HG02885 (cell line): ENCODE measurements at regions not wholly inside any gene's neighbourhood (a gene's known extent, or its start where the extent isn't known, plus 50 kb on each side); places are given as distances from the start of the nearest gene placed in this dataset.
"Not testable (repeated sequence)": the region's sequence is repeated elsewhere in the genome, so short reads cannot be mapped to it uniquely, and the experiment has no call there.

Source experiments
- ATAC-seq: cut with Tn5 transposase; IDR thresholded peaks from one replicate; pipeline ENCODE4 v1.9.1; 2021; ENCODE audit warnings: mild to moderate bottlenecking; ENCODE audit not compliant: unreplicated experiment, poor library complexity

- no peak for ATAC-seq
Observed at GRCh38 chr3:17928502-17929145, 186.2 kb upstream of the TBC1D5 start.

DNA sequence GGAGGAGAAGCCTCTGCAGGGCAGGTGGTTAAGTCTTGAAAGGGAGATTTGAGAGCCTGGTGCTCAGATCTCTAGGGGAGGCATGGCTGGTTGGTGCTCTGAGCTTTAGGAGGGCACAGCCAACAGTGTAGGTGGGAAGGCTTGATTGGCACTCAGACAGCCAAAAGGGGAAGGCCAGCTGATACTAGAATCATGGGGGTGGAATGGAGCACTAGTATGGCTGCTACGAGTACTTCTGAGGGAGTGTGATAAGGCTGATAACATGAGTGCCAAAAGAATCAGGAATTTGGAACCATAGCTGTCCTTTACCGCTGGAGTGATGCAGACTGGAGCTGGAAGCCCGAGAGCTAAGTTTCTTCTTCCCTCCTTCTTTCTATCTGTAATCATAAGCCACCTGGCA lies 184.6 kb upstream of the TBC1D5 start:
- no peak for ATAC-seq

DNA sequence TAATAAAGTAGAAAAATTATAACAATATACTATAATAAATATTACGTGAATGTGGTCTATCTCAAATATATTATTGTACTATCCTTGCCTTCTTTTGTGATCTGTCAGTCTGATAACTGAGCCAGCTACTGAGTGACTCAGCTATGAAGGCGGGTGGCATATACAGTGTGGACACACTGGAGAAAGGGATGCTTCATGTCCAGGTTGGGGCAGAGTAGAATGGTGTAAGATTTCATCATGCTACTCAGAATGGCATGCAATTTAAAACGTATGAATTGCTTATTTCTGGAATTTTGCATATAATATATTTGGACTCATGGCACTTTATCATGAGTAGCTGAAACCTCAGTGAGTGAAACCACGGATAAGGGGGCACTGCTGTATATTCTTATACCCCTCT lies 172.9 kb upstream of the TBC1D5 start:
- ATAC-seq, result no peak

- no peak for ATAC-seq
Observed at GRCh38 chr3:17913359-17913758, 170.9 kb upstream of the TBC1D5 start.

DNA sequence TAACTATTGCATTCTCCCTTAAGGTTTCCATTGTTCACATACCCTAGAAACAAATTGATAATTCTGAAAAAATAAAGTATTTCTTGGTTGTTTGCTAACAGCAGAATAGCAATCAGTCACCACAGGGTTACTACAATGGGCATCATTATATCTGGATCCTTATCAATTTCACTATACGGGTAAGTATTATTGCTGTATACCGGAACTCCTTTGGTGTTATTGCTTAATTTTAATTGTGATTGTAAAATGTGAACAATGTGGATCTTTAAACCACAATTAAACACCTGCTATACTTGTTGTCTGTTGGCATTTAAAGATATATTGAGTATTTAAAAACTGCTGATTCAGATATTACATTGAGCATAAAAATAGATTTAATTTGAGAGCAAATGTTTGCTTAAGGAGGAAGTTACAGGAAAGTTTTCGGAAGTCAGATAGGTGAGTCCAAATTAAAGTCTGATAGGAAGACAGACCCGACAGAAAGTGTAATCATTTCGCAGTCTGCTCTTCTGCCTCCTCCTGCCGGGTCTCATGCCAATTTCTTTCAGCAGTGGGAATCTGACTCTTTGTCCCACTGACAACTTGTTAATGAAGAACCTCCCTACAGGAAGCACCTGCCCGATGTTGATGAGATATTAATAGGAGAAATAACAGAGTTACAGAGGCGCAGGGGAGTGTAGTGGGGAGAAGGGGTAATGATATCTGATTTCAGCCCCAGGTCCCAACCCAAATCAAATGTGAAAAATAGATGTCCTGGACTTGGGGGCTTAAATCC lies 169.7 kb upstream of the TBC1D5 start:
- ATAC-seq, result no peak

GRCh38 chr3:17910922-17911321 lies 168.5 kb upstream of the TBC1D5 start:
- no peak for ATAC-seq

DNA sequence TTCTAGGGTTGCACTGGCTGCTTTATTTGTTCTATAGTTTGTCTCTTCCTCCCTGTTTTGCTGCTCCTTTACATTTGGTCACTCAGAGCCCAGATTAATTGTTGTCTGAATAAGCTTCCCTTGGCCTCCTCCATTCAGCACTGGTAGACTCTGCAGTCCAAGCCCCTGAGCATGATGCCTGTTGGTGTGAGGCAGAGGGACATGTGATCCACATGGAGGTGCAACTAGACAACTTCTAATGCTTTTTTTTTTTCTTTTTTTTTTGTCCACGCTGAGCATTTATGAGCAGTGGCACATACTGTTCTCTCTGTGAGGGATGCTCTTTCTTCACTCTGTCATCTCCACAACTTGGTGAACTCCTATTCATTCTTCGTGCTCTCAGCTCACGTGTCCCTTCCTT lies 167.3 kb upstream of the TBC1D5 start:
- ATAC-seq, result no peak

DNA sequence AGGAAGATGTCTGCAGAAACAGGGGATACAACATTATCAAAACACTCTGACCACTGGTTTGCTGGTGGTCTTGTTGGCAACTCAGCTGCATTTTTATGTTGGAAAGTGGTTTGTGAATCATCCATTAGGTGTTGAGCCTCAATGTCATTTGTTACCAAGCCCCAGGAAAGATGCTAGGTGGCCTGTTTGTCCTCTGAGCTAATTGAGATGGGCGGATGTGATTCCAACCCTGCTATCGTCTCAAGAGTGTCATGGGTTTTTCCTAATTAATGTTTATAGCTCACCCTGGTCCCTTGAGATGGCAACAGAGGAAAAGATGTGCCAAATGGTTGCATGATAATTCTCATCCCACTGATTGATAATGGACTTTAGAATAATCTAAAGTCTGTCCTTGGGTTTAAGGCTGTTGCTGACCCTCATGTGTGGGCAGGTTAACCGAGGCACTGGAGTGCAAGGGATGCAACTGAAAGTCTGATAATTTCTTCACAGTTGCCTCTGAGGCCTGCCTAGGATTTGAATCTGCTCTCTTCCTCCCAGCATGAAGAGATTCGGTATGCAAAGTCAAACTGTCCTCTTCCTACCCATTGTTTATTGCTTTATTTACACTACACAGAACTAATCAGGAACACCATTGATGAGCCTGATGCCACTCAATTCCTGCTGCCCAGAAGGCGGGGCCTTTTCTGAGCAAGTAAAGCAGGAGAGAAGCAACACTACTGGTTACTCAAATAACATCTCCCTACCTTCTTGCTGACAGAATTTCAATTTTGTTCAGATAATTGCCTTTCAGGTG lies 166.2 kb upstream of the TBC1D5 start:
- no peak for ATAC-seq

- no peak for ATAC-seq
Observed at GRCh38 chr3:17905996-17906395, 163.6 kb upstream of the TBC1D5 start.

DNA sequence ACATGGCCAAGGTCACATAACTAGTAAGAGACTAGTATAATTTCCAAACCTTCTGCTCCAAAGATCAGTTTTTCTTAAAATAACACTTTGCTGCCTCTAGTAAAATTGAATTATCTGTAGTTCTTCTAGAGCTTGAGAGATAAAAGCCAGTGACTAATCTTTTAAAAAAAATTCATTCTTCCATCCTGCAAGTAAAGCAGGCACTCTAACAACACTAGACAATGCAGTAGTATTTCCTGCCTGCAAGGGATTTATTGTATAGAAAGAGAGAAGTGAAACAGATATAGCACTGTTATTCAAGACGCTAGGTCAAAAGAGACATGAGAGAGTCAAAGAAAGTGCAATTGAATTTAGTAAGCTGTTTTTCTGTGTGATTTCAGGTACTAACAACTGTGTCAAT lies 159.5 kb upstream of the TBC1D5 start:
- ATAC-seq, result peak; percentile 88

DNA sequence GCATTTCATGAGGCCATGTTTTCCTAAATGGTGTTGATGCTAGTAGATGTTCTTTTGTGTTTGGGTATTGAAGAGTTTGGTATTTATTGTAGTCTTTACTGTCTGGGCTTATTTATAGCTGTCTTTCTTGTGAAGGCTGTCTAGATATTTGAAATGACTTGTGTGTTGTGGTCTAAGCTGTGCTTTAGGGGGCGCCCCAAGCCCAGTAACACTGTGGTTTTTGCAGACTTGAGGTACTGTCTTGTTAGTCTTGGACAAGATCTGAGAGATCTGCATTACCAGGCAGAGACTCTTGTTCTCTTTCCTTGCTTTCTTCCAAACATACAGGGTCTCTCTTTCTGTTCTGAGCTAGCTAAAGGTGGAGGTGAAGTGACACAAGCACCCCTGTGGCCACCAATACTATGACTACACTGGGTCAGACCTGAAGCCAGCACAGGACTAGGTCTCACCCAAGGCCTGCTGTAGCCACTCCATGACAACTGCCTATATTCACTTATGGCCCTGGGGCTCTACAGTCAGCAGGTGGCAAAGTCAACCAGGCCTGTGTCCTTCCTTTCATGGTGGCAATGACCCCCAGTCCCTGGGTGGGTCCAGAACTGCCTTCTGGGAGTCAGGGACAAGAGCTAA lies 152.1 kb upstream of the TBC1D5 start:
- ATAC-seq, result peak; percentile 80

GRCh38 chr3:17891139-17891856 lies 148.9 kb upstream of the TBC1D5 start:
- no peak for ATAC-seq

DNA sequence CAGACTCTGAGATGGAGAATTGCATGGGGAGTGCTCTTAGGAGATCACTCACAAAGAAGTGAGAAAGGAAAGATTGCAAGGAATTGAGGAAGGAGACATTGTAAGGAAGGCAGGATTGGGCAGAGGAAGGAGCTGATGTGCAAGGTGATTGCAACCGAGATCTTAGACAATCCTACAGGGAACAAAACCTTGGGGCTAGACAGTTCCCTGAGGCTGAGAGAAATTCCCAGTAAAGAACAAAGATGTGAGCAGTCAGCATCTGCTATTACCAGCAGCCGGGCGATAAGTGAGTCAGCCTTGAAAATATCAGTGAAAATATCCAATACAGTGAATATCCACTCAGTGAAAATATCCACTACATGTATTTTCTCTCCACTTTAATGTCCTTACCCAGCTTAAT lies 143.6 kb upstream of the TBC1D5 start:
- ATAC-seq, result no peak

- no peak for ATAC-seq
Observed at GRCh38 chr3:17882981-17883380, 140.6 kb upstream of the TBC1D5 start.

GRCh38 chr3:17877299-17877698 lies 134.9 kb upstream of the TBC1D5 start:
- no peak for ATAC-seq

DNA sequence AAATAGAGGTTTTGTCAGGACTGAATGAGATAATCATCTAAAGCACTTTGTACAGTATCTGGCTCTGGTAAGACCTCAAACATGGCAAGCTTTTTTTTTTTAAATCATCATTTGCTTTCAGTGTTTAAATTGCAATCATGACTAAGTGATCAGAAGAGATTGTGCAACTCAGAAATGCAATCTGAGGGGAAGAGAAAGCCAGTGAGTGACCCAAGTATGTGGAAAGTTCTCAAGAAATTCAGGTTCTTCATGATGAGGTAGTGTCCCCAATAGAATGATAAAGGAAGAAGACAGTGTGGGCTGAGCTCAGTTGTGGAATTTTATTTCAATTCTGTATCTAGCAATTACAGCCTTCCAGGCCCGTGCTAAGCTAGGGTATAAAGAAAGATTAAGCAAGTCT lies 132.2 kb upstream of the TBC1D5 start:
- ATAC-seq, result no peak

DNA sequence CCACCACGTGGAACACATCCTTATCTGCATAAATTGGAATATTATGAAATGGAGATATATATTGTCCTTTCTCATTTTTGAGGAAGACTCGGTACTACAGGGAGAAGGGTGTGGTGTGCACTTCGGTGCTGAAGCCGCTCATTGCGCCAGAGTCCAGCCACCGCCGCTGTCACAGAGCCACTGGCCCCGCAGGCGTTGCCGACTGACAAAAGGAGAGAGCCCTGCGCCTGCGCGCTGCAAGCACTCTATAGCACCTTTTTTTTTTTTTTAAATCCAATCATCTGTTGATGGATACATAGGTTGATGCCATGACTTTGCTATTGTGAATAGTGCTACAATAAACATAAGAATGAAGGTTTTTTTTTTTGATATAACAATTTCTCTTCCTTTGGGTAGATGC lies 130.0 kb upstream of the TBC1D5 start:
- ATAC-seq, result no peak

- no peak for ATAC-seq
Observed at GRCh38 chr3:17865631-17866030, 123.2 kb upstream of the TBC1D5 start.

- no peak for ATAC-seq
Observed at GRCh38 chr3:17861476-17861875, 119.0 kb upstream of the TBC1D5 start.

GRCh38 chr3:17860840-17861471 lies 118.5 kb upstream of the TBC1D5 start:
- ATAC-seq, result not testable (repeated sequence)
